Loucy (cell line): ENCODE measurements at regions not wholly inside any gene's neighbourhood (a gene's known extent, or its start where the extent isn't known, plus 50 kb on each side); places are given as distances from the start of the nearest gene placed in this dataset.

Experiments used
- H2AFZ ChIP-seq: fragments of 200-600 bp; sonication (generic); 2 replicates; pipeline ENCODE4 v1.6.0; 2016; ENCODE audit warnings: antibody characterized with exemption, mild to moderate bottlenecking, low read length, moderate library complexity
- H3F3A ChIP-seq: fragments of 200-600 bp; 2 replicates; pipeline ENCODE4 v1.6.0; 2016; ENCODE audit warnings: antibody characterized with exemption, low read depth, mild to moderate bottlenecking
- H3K27me3 ChIP-seq: fragments of 200-600 bp; sonication (generic); 2 replicates; pipeline ENCODE4 v1.6.1; 2014; ENCODE audit warnings: low read length, mild to moderate bottlenecking; ENCODE audit not compliant: insufficient read depth, poor library complexity, severe bottlenecking
- H3K36me3 ChIP-seq: fragments of 200-600 bp; sonication (generic); 2 replicates; pipeline ENCODE4 v1.6.1; 2016; ENCODE audit warnings: low read length; ENCODE audit not compliant: insufficient read depth
- H3K4me1 ChIP-seq: fragments of 200-600 bp; sonication (generic); 2 replicates; pipeline ENCODE4 v1.5.1; 2014; ENCODE audit warnings: low read length, mild to moderate bottlenecking; ENCODE audit not compliant: insufficient read depth, poor library complexity, severe bottlenecking
- H3K4me2 ChIP-seq: fragments of 200-600 bp; sonication (generic); 2 replicates; pipeline ENCODE4 v1.6.0; 2014; ENCODE audit warnings: antibody characterized with exemption, low read length, low read depth, mild to moderate bottlenecking; ENCODE audit not compliant: poor library complexity, severe bottlenecking
- H3K4me3 ChIP-seq: fragments of 200-600 bp; sonication (generic); 2 replicates; pipeline ENCODE4 v1.5.1; 2014; ENCODE audit warnings: low read length, mild to moderate bottlenecking, mixed read lengths; ENCODE audit not compliant: poor library complexity, severe bottlenecking
- H3K79me2 ChIP-seq: fragments of 200-600 bp; sonication (generic); 2 replicates; pipeline ENCODE4 v1.6.1; 2014; ENCODE audit warnings: low read length; ENCODE audit not compliant: insufficient read depth
- H3K9ac ChIP-seq: fragments of 200-600 bp; sonication (generic); 2 replicates; pipeline ENCODE4 v1.6.0; 2014; ENCODE audit warnings: mild to moderate bottlenecking, low read depth, low read length, moderate library complexity; ENCODE audit not compliant: poor library complexity, severe bottlenecking
- H3K9me2 ChIP-seq: fragments of 200-600 bp; sonication (generic); replicated peaks from 2 replicates; pipeline ENCODE4 v1.6.1; 2016; ENCODE audit warnings: low read depth, low read length, mixed read lengths
- H3K9me3 ChIP-seq: fragments of 200-600 bp; sonication (generic); 2 replicates; pipeline ENCODE4 v1.6.1; 2014; ENCODE audit warnings: mild to moderate bottlenecking, antibody characterized with exemption, low read length, low read depth; ENCODE audit not compliant: insufficient read depth
- H4K20me1 ChIP-seq: fragments of 200-600 bp; sonication (generic); 2 replicates; pipeline ENCODE4 v1.6.0; 2014; ENCODE audit warnings: antibody characterized with exemption, low read length, mild to moderate bottlenecking; ENCODE audit not compliant: insufficient read depth, poor library complexity, severe bottlenecking
- CTCF ChIP-seq: fragments of 200-600 bp; sonication (generic); conservative IDR thresholded peaks from 2 replicates; pipeline ENCODE4 v1.5.1; 2014; ENCODE audit warnings: mild to moderate bottlenecking, antibody characterized with exemption, low read length
- EZH2phosphoT487 ChIP-seq: fragments of 200-600 bp; IDR thresholded peaks from 2 replicates; pipeline ENCODE4 v1.6.1; 2018; ENCODE audit warnings: antibody characterized with exemption, mild to moderate bottlenecking, moderate library complexity, borderline replicate concordance

GRCh38 chr18:64528646-64529045 is 379.8 kb upstream of the LINC00305 start:
- Histone ChIP-seq H3K9me2 (no peaks in the 10 kb centered on the region), H2AFZ (no peak overlapping the region), H3K4me2 (no peak overlapping the region), H3F3A (no peaks in the 10 kb centered on the region), H3K27me3 (no peaks in the 10 kb centered on the region), H3K79me2 (no peaks in the 10 kb centered on the region), H3K4me3 (no peak overlapping the region), H3K9me3 (peaks cover 2% of the 10 kb centered on the region; the same call in 1 of the 2 replicates), H3K36me3 (no peaks in the 10 kb centered on the region), H3K9ac (no peak overlapping the region), H4K20me1 (no peaks in the 10 kb centered on the region), H3K4me1 (no peaks in the 10 kb centered on the region)
- TF ChIP-seq EZH2phosphoT487 (no peak), CTCF (no peak)

GRCh38 chr18:64519201-64519600 is 370.3 kb upstream of the LINC00305 start:
- Histone ChIP-seq H3K79me2 (no peaks in the 10 kb centered on the region), H3K4me3 (no peak overlapping the region), H3K9me2 (no peaks in the 10 kb centered on the region), H3K9ac (no peak overlapping the region), H3K4me1 (no peaks in the 10 kb centered on the region), H2AFZ (no peak overlapping the region), H3K4me2 (no peak overlapping the region), H3K9me3 (no peaks in the 10 kb centered on the region), H3K36me3 (no peaks in the 10 kb centered on the region), H3F3A (no peaks in the 10 kb centered on the region), H3K27me3 (no peaks in the 10 kb centered on the region), H4K20me1 (no peaks in the 10 kb centered on the region)
- TF ChIP-seq EZH2phosphoT487 = no peak
- TF ChIP-seq CTCF = no peak

- no peak for TF ChIP-seq EZH2phosphoT487
- TF ChIP-seq CTCF = no peak
- H3K27me3 ChIP-seq = no peaks in the 10 kb centered on the region
These were observed 369.3 kb upstream of the LINC00305 start for GRCh38 chr18:64518191-64518590.

More at GRCh38 chr18:64518191-64518590, 369.3 kb upstream of the LINC00305 start:
- no peaks in the 10 kb centered on the region for H3K79me2 ChIP-seq
- no peak overlapping the region for H3K4me3 ChIP-seq
- H3F3A ChIP-seq = no peaks in the 10 kb centered on the region
- no peaks in the 10 kb centered on the region for H4K20me1 ChIP-seq
- no peak overlapping the region for H3K9ac ChIP-seq
- H3K4me2 ChIP-seq = no peak overlapping the region
- H3K9me2 ChIP-seq = no peaks in the 10 kb centered on the region
- no peaks in the 10 kb centered on the region for H3K9me3 ChIP-seq
- H3K4me1 ChIP-seq = no peaks in the 10 kb centered on the region
- H3K36me3 ChIP-seq = no peaks in the 10 kb centered on the region
- H2AFZ ChIP-seq = no peak overlapping the region
